ENCODE measurements at regions not wholly inside any gene's neighbourhood (a gene's known extent, or its start where the extent isn't known, plus 50 kb on each side); places are given as distances from the start of the nearest gene placed in this dataset.

DNA sequence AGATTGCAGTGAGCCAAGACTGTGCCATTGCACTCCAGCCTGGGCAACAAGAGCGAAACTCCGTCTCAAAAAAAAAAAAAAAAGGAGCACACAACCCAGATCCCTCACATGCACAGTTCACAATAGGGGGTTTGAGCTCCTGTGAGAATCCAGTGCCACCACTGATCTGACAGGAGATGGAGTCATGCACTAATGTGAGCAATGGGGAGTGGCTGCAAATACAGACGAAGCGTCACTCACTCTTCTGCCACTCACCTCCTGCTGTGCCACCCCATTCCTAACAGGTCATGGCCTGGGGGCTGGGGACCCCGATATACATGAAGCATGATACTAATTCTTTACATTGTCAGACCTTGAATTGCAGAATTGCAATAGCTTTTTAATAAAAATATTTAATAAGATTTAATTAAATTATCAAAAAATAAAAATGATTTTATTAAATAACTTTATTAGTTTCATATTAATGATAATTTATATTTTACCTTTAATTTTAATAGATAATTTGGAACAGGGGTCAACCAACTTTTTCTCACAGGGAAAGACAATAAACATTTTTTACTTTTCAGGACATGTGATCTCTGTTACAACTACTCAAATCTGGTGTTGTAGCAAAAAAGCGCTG, 171.4 kb downstream of the COPRS start (continued):
- TF ChIP-seq, protein P1, sequence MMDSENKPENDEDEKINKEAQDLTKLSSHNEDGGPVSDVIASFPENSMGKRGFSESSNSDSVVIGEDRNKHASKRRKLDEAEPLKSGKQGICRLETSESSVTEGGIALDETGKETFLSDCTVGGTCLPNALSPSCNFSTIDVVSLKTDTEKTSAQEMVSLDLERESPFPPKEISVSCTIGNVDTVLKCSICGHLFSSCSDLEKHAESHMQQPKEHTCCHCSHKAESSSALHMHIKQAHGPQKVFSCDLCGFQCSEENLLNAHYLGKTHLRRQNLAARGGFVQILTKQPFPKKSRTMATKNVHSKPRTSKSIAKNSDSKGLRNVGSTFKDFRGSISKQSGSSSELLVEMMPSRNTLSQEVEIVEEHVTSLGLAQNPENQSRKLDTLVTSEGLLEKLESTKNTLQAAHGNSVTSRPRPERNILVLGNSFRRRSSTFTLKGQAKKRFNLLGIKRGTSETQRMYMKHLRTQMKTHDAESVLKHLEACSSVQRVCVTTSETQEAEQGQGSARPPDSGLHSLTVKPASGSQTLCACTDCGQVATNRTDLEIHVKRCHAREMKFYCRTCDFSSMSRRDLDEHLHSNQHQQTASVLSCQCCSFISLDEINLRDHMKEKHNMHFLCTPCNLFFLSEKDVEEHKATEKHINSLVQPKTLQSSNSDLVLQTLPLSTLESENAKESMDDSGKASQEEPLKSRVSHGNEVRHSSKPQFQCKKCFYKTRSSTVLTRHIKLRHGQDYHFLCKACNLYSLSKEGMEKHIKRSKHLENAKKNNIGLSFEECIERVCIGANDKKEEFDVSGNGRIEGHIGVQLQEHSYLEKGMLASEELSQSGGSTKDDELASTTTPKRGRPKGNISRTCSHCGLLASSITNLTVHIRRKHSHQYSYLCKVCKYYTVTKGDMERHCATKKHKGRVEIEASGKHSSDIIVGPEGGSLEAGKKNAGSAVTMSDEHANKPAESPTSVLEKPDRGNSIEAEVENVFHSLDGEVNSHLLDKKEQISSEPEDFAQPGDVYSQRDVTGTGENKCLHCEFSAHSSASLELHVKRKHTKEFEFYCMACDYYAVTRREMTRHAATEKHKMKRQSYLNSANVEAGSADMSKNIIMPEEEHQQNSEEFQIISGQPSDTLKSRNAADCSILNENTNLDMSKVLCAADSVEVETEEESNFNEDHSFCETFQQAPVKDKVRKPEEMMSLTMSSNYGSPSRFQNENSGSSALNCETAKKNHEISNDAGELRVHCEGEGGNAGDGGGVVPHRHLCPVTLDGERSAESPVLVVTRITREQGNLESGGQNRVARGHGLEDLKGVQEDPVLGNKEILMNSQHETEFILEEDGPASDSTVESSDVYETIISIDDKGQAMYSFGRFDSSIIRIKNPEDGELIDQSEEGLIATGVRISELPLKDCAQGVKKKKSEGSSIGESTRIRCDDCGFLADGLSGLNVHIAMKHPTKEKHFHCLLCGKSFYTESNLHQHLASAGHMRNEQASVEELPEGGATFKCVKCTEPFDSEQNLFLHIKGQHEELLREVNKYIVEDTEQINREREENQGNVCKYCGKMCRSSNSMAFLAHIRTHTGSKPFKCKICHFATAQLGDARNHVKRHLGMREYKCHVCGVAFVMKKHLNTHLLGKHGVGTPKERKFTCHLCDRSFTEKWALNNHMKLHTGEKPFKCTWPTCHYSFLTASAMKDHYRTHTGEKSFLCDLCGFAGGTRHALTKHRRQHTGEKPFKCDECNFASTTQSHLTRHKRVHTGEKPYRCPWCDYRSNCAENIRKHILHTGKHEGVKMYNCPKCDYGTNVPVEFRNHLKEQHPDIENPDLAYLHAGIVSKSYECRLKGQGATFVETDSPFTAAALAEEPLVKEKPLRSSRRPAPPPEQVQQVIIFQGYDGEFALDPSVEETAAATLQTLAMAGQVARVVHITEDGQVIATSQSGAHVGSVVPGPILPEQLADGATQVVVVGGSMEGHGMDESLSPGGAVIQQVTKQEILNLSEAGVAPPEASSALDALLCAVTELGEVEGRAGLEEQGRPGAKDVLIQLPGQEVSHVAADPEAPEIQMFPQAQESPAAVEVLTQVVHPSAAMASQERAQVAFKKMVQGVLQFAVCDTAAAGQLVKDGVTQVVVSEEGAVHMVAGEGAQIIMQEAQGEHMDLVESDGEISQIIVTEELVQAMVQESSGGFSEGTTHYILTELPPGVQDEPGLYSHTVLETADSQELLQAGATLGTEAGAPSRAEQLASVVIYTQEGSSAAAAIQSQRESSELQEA (IDR thresholded peaks at IDR 0.05; ENCODE audit: low read depth) = no peak
- no peak for TF ChIP-seq ELF4 (CRISPR knock-in tag; IDR thresholded peaks at IDR 0.05)
